ENCODE measurements at regions not wholly inside any gene's neighbourhood (a gene's known extent, or its start where the extent isn't known, plus 50 kb on each side); places are given as distances from the start of the nearest gene placed in this dataset.
"Not testable (repeated sequence)": the region's sequence is repeated elsewhere in the genome, so short reads cannot be mapped to it uniquely, and the experiment has no call there.

DNA sequence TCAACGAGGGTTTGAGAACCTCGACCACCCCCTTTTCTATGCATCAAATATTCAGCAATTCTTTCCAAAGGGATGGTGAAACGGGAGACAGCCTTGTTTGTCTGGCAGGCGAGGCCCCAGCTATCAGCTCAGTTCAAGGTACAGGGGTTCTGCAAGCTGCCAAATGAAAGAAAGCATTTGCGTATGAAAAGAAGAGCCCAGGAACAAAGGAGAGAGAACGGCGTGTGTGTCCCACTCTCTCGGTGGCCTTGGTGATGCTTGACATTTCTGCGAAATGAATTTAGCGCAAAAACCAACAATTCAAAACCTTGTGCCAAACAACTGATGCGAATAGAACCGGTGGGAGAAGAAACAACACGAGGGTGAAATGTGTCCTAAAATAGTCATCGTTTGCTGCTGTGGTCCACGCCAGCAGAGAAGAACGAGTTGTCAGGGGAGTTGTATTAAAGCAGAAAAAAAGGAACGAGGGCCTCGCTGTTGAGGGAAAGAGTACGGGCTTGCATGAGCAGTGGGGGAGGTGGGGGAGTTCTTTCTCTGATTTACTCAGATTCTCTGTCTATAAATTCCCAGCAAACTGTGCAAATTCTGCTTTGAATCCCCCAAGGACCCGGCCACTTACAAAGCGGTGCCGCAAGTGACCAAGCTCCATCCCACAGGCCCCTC lies 97.7 kb downstream of the TMEM130 start:
- peak in 3 of 51 donors; percentile 10 to 63 (median 13) for DNase-seq

DNA sequence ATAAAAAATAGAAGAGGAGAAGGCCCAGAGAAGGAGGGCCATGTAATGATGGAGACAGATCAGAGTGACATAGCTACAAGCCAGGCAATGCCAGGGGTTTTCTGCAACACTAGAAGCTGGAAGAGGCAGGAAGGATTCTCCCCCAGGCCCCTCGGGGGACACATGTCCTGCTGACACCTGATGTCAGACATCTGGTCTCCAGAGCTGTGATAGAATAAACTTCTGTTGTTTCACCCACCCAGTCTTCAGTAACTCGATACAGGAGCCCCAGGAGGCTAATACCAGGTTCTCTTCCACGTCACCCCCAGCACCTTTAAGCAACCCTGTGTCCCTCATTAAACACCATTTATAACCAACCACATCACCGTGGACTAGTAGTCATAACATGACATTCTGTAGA lies 94.9 kb downstream of the TMEM130 start:
- no peak for DNase-seq

DNA sequence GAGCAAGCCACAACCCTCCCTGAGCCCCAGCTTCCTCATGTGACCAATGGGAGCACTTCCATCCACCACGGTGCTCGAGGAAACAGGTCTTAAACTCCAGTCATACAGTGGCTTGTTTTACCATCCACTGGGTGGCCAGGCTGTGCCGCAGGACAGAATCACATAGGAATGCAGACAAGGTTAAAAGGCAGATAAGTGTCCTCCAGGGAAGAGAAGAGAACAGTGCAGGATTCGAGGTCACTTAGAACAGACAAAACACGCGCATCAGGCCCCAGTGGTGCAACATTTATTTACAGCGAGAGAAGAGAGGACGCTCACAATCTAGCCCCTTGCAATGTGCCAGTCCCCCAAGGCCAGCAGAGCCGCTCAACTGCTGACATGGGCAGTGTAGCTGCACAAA lies 92.8 kb downstream of the TMEM130 start:
- no peak for DNase-seq

DNA sequence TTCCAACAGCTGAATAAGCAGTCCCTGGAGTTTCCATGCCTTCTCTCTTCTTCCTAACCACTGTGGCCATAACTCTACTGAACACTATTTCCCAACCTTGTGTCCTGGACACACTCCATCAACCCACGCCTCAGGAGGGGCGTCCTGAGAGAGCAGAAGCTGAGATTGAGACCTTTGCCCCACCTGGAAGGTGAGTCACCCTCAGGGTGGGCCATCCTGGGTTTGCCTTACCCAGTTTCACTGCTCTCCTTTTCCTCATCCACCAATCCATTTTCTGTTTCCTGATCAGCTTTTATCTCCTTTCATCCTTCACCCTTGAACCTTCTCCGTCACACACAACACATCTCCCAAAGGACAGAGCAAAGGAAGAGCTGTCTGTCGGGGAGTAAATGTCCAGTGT lies 91.4 kb downstream of the TMEM130 start:
- DNase-seq: no peak

DNA sequence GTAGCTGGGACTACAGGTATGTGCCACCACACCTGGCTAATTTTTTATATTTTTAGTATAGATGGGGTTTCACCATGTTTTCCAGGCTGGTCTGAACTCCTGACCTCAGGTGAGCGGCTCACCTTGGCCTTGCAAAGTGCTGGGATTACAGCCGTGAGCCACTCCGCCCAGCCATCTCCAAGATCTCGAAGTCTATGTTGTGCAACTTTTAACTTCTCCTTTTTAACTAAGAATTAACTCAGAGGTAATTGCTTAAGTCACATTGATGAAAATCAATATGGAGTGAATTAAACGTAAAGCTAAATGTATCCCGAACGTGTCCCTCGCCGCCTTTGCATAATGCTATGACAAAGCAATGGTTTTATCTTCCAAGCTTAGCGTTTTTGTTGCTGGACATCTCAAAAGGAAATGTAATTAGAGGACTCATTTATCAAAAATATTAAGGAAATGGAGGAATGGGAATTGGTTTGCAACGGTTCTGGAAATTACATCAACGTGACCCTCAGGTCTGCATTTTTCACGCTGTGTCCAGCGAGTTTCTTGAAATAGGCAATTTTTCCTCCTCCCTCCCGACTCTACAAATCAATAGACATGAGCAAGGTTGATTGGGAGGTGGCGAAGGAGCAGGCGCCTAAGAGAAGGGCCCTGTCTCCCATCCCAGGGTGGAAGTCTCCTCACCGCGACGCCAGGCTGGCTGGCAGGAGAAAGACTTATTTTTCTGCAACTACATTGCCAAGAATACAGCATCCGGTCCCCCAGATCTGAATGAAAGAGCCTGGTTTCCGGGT lies 89.8 kb downstream of the TMEM130 start:
- no peak for DNase-seq

DNA sequence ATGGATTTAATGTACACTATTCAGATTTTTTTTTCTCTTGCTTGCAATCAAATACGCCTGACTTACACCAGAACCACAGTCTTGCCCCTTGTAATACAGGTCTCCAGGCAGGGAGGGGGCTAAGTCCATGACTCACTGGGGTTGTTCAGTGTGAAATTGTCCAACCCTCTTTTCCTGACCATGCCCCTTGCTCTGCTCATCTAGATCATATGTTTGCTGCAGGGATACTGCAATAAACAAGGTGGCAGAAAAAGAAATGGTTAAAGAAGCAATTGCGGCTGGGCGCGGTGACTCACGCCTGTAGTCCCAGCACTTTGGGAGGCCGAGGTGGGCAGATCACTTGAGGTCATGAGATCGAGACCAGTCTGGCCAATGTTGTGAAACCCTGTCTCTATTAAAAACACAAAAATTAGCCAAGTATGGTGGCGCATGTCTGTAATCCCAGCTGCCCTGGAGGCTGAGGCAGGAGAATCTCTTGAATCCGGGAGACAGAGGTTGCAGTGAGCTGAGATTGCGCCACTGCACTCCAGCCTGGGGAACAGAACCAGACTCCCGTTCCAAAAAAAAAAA lies 85.5 kb downstream of the TMEM130 start:
- DNase-seq: no peak

DNA sequence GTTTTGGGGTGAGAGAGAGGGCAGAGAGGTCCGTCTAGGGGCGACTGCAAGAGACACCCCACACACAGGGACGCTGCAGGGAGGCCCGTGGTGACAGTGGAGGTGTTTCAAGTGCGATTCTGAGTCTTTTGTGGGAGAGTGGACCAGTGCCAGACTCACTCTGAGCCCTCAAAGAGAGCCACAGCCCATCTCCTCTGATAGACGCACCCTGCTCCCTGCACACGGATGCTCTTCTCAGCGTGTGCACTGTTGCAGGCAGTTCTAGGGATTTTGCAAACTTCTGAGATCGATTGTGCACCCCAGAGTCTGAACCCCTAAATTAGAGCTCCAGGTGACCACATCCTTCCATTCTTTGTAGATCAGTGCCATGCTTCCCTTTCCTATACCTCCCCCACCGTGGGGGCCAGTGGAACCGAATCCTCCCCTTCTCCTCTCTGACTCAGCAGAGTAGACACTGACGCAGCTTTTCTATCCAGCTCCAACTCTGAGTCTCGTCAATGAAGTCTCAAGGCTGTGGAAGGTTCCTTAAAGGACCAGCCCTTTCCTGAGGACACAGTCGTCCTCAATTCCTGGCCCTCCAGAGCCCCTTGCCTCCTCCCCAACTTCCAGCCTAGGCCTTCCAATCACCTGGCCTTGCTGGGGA lies 83.8 kb downstream of the TMEM130 start:
- DNase-seq: no peak

DNA sequence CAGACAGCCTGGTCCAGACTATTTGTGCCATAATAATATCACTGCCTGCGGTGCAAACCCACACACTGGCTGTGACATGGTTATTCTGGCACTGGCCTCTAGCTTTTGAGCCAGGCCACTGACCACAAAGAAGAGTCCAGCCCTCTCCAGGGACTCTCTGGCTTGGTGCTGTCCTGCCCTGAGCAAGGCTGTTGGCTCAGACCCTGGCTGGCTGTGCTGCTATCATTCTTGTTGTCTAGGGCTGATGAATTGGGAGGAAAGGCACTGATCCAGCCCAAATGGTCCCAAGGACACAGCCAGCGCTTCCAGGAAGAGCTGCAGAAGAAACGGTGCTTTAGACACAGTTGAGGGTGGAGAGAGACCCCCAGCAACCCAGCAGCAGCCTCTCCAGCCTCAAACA lies 80.8 kb downstream of the TMEM130 start:
- DNase-seq: peak in 1 of 51 donors; percentile 2

DNA sequence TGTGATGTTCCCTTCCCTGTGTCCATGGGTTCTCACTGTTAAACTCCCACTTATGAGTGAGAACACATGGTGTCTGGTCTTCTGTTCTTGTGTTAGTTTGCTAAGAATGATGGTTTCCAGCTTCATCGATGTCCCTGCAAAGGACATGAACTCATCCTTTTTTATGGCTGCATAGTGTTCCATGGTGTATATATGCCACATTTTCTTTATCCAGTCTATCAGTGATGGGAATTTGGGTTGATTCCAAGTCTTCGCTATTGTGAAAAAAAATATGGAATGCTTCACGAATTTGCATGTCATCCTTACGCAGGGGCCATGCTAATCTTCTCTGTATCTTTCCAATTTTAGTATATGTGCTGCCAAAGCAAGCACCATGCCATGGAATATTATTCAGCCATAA lies 75.4 kb downstream of the TMEM130 start:
- DNase-seq: not testable (repeated sequence)

DNA sequence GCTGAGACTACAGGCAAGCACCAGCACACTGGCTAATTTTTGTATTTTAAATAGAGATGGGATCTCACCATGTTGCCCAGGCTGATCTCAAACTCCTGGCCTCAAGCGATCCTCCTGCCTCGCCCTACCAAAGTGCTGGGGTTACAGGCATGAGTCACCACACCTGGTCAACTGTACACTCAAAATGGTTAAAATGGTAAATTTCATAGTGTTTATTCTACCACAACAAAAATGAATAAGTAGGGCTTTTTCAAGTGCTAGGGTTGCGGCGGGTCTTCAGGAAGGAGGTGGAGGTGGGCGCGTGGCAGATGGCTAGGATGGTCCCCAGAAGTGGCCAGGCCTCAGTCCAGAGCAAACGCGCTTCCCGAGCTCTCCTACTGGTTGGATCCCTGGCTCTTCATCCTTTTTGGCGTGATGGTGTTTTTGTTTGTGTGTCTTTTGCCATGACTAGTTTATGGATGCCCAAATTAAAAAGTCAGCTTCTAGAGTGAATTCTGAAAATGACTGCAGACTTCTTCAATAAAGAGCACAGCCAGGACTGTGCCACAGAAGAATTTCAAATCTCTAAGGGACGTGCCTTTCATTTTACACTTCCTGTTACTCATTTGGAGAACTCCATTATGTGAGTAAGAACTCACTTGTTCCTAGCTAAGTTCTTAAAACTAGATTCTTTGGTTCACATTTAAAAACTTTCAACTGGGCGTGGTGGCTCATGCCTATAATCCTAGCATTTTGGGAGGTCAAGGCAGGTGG lies 73.9 kb downstream of the TMEM130 start:
- no peak for DNase-seq

All from hypothalamus (tissue), 51 donors.